ENCODE measurements at regions not wholly inside any gene's neighbourhood (a gene's known extent, or its start where the extent isn't known, plus 50 kb on each side); places are given as distances from the start of the nearest gene placed in this dataset.
"Not testable (repeated sequence)": the region's sequence is repeated elsewhere in the genome, so short reads cannot be mapped to it uniquely, and the experiment has no call there.

GRCh38 chr10:71905164-71905563 lies 54.1 kb upstream of the PSAP start:
- H3K79me2 ChIP-seq (ENCODE audit: insufficient read depth, low read length) = no peaks in the 10 kb centered on the region
- H3K36me3 ChIP-seq (ENCODE audit: insufficient read depth, low read length) = no peaks in the 10 kb centered on the region
- H3K27me3 ChIP-seq (ENCODE audit: insufficient read depth, low read length) = no peaks in the 10 kb centered on the region
- H3K4me1 ChIP-seq (ENCODE audit: insufficient read depth, low read length) = no peaks in the 10 kb centered on the region
- H3K9me3 ChIP-seq (ENCODE audit: low read depth, low read length) = no peaks in the 10 kb centered on the region
- no peak overlapping the region for H3K4me2 ChIP-seq (ENCODE audit: insufficient read depth, low read length)
- H3K27ac ChIP-seq (ENCODE audit: low read depth, low read length) = no peak overlapping the region
- H2AFZ ChIP-seq (ENCODE audit: low read length) = no peak overlapping the region
- H3K4me3 ChIP-seq (ENCODE audit: insufficient read depth, low read length) = no peak overlapping the region
- no peaks in the 10 kb centered on the region for H4K20me1 ChIP-seq (ENCODE audit: insufficient read depth, low read length)
- DNase-seq (ENCODE audit: insufficient read length, low spot score, missing footprints) = no peak
- no peak for TF ChIP-seq CTCF (IDR thresholded peaks at IDR 0.05; ENCODE audit: extremely low read depth, low read depth, low read length)

- peak overlapping the region; percentile 41 for H2AFZ ChIP-seq (ENCODE audit: low read length)
- H3K27ac ChIP-seq (ENCODE audit: low read depth, low read length); H3K9me3 ChIP-seq (ENCODE audit: low read depth, low read length); H3K4me2 ChIP-seq (ENCODE audit: insufficient read depth, low read length); H3K4me3 ChIP-seq (ENCODE audit: insufficient read depth, low read length); H3K27me3 ChIP-seq (ENCODE audit: insufficient read depth, low read length); H3K36me3 ChIP-seq (ENCODE audit: insufficient read depth, low read length); H4K20me1 ChIP-seq (ENCODE audit: insufficient read depth, low read length); H3K4me1 ChIP-seq (ENCODE audit: insufficient read depth, low read length); H3K79me2 ChIP-seq (ENCODE audit: insufficient read depth, low read length); DNase-seq (ENCODE audit: insufficient read length, low spot score, missing footprints): not testable (repeated sequence)
These were observed 52.7 kb upstream of the PSAP start for GRCh38 chr10:71903636-71904250.

- Histone ChIP-seq H3K4me2 (ENCODE audit: insufficient read depth, low read length) (no peak overlapping the region), H3K79me2 (ENCODE audit: insufficient read depth, low read length) (no peaks in the 10 kb centered on the region), H3K4me1 (ENCODE audit: insufficient read depth, low read length) (no peaks in the 10 kb centered on the region)
These were observed 51.3 kb upstream of the PSAP start for GRCh38 chr10:71902351-71902750.

More at GRCh38 chr10:71902351-71902750, 51.3 kb upstream of the PSAP start:
- TF ChIP-seq CTCF (IDR thresholded peaks at IDR 0.05; ENCODE audit: extremely low read depth, low read depth, low read length) = no peak
- Histone ChIP-seq H3K4me3 (ENCODE audit: insufficient read depth, low read length) (no peak overlapping the region), H2AFZ (ENCODE audit: low read length) (no peak overlapping the region), H4K20me1 (ENCODE audit: insufficient read depth, low read length) (no peaks in the 10 kb centered on the region), H3K27me3 (ENCODE audit: insufficient read depth, low read length) (no peaks in the 10 kb centered on the region), H3K36me3 (ENCODE audit: insufficient read depth, low read length) (no peaks in the 10 kb centered on the region), H3K27ac (ENCODE audit: low read depth, low read length) (no peak overlapping the region), H3K9me3 (ENCODE audit: low read depth, low read length) (no peaks in the 10 kb centered on the region)
- DNase-seq (ENCODE audit: insufficient read length, low spot score, missing footprints) = no peak
